DND-41 (cell line): ENCODE measurements at regions not wholly inside any gene's neighbourhood (a gene's known extent, or its start where the extent isn't known, plus 50 kb on each side); places are given as distances from the start of the nearest gene placed in this dataset.

Experiments used
- CTCF ChIP-seq: IDR thresholded peaks from 2 replicates; pipeline ENCODE4 v1.5.1; 2012; ENCODE audit warnings: borderline replicate concordance, low read length, moderate library complexity, mild to moderate bottlenecking; ENCODE audit not compliant: poor library complexity, severe bottlenecking; ENCODE audit errors: extremely low read depth
- EZH2 ChIP-seq: IDR thresholded peaks from 3 replicates; pipeline ENCODE4 v1.6.1; 2012; ENCODE audit warnings: borderline replicate concordance, low read depth, mild to moderate bottlenecking, moderate library complexity, low read length, inconsistent platforms; ENCODE audit not compliant: severe bottlenecking

- TF ChIP-seq CTCF, result no peak
- no peak for TF ChIP-seq EZH2
These were observed 90.4 kb upstream of the FMN2 start for GRCh38 chr1:240001177-240001740.
